Ishikawa (cell line): ENCODE measurements at regions not wholly inside any gene's neighbourhood (a gene's known extent, or its start where the extent isn't known, plus 50 kb on each side); places are given as distances from the start of the nearest gene placed in this dataset.

Source experiments
- CEBPB ChIP-seq: IDR thresholded peaks from 2 replicates; pipeline ENCODE4 v1.6.1; 2012
- EP300 ChIP-seq: IDR thresholded peaks from 2 replicates; pipeline ENCODE4 v1.6.1; 2012; ENCODE audit warnings: borderline replicate concordance
- FOXM1 ChIP-seq: IDR thresholded peaks from 2 replicates; pipeline ENCODE4 v1.6.1; 2012; ENCODE audit warnings: low read depth, borderline replicate concordance
- NFIC ChIP-seq: IDR thresholded peaks from 2 replicates; pipeline ENCODE4 v1.6.1; 2012
- RAD21 ChIP-seq: IDR thresholded peaks from 2 replicates; pipeline ENCODE4 v1.6.1; 2012; ENCODE audit warnings: low read depth
- TCF12 ChIP-seq: IDR thresholded peaks from 2 replicates; pipeline ENCODE4 v1.6.1; 2012; ENCODE audit warnings: low read depth
- TEAD4 ChIP-seq: IDR thresholded peaks from 2 replicates; pipeline ENCODE4 v1.6.1; 2012
- YY1 ChIP-seq: IDR thresholded peaks from 2 replicates; pipeline ENCODE4 v1.6.1; 2012; ENCODE audit warnings: low read depth
- ZBTB7A ChIP-seq: IDR thresholded peaks from 2 replicates; pipeline ENCODE4 v1.6.1; 2012; ENCODE audit warnings: low read depth
- TF ChIP-seq, protein P1 (sequence below): IDR thresholded peaks from 2 replicates; pipeline ENCODE4 v1.6.1; 2012
- TF ChIP-seq, protein P2 (sequence below): IDR thresholded peaks from 2 replicates; pipeline ENCODE4 v1.6.1; 2012
- TF ChIP-seq, protein P3 (sequence below): IDR thresholded peaks from 2 replicates; pipeline ENCODE4 v1.6.1; 2012; ENCODE audit warnings: low read depth, mild to moderate bottlenecking

DNA sequence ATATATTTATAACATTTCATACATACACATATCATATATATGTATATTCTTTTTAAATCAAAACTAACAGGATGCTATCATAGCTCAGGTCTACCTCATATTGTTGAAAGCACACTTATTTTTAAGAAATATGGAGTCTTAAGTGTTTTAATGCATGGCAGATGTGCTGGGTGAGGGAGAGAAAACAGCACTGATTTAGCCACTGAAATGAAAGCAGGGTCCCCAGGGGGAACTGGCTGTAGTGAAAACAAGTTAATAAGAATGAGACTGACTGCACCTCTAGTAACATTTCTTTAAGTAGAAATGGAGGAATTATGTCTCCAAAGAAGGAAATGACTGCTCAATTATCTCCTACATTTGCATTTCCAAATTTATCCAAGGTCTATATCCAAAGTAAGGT, 857.8 kb downstream of the DCDC2C start:
- TF ChIP-seq NFIC, result no peak
- no peak for TF ChIP-seq RAD21
- no peak for TF ChIP-seq FOXM1
- TF ChIP-seq TEAD4, result no peak
- TF ChIP-seq, protein P1, sequence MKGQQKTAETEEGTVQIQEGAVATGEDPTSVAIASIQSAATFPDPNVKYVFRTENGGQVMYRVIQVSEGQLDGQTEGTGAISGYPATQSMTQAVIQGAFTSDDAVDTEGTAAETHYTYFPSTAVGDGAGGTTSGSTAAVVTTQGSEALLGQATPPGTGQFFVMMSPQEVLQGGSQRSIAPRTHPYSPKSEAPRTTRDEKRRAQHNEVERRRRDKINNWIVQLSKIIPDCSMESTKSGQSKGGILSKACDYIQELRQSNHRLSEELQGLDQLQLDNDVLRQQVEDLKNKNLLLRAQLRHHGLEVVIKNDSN, result no peak
- TF ChIP-seq, protein P2, sequence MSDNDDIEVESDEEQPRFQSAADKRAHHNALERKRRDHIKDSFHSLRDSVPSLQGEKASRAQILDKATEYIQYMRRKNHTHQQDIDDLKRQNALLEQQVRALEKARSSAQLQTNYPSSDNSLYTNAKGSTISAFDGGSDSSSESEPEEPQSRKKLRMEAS, result no peak
- no peak for TF ChIP-seq EP300
- TF ChIP-seq, protein P3, sequence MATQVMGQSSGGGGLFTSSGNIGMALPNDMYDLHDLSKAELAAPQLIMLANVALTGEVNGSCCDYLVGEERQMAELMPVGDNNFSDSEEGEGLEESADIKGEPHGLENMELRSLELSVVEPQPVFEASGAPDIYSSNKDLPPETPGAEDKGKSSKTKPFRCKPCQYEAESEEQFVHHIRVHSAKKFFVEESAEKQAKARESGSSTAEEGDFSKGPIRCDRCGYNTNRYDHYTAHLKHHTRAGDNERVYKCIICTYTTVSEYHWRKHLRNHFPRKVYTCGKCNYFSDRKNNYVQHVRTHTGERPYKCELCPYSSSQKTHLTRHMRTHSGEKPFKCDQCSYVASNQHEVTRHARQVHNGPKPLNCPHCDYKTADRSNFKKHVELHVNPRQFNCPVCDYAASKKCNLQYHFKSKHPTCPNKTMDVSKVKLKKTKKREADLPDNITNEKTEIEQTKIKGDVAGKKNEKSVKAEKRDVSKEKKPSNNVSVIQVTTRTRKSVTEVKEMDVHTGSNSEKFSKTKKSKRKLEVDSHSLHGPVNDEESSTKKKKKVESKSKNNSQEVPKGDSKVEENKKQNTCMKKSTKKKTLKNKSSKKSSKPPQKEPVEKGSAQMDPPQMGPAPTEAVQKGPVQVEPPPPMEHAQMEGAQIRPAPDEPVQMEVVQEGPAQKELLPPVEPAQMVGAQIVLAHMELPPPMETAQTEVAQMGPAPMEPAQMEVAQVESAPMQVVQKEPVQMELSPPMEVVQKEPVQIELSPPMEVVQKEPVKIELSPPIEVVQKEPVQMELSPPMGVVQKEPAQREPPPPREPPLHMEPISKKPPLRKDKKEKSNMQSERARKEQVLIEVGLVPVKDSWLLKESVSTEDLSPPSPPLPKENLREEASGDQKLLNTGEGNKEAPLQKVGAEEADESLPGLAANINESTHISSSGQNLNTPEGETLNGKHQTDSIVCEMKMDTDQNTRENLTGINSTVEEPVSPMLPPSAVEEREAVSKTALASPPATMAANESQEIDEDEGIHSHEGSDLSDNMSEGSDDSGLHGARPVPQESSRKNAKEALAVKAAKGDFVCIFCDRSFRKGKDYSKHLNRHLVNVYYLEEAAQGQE, result no peak
- no peak for TF ChIP-seq ZBTB7A
- TF ChIP-seq TCF12, result no peak
- no peak for TF ChIP-seq YY1
- TF ChIP-seq CEBPB, result no peak
